GM18508 (cell line): ENCODE measurements at regions not wholly inside any gene's neighbourhood (a gene's known extent, or its start where the extent isn't known, plus 50 kb on each side); places are given as distances from the start of the nearest gene placed in this dataset.
"Not testable (repeated sequence)": the region's sequence is repeated elsewhere in the genome, so short reads cannot be mapped to it uniquely, and the experiment has no call there.

Source experiments
- ATAC-seq: cut with Tn5 transposase; IDR thresholded peaks from one replicate; pipeline ENCODE4 v1.9.1; 2021; ENCODE audit warnings: moderate number of reproducible peaks; ENCODE audit not compliant: insufficient read depth, unreplicated experiment

GRCh38 chr7:10779465-10780399, 193.9 kb upstream of the PHF14 start:
- ATAC-seq: no peak

- no peak for ATAC-seq
These were observed 193.3 kb upstream of the PHF14 start for GRCh38 chr7:10780400-10780747.

- not testable (repeated sequence) for ATAC-seq
These were observed 186.7 kb upstream of the PHF14 start for GRCh38 chr7:10786976-10787375.

- no peak for ATAC-seq
These were observed 184.5 kb upstream of the PHF14 start for GRCh38 chr7:10789170-10789569.

GRCh38 chr7:10790910-10791309, 182.8 kb upstream of the PHF14 start:
- ATAC-seq: no peak

GRCh38 chr7:10793995-10794775, 179.5 kb upstream of the PHF14 start:
- ATAC-seq: no peak

- ATAC-seq: no peak
These were observed 176.5 kb upstream of the PHF14 start for GRCh38 chr7:10797157-10797556.

- ATAC-seq: no peak
These were observed 175.6 kb upstream of the PHF14 start for GRCh38 chr7:10798044-10798443.

GRCh38 chr7:10799475-10799874, 174.2 kb upstream of the PHF14 start:
- ATAC-seq: no peak

GRCh38 chr7:10802011-10802410, 171.7 kb upstream of the PHF14 start:
- no peak for ATAC-seq

- no peak for ATAC-seq
These were observed 171.1 kb upstream of the PHF14 start for GRCh38 chr7:10802526-10802925.

GRCh38 chr7:10803720-10804119, 170.0 kb upstream of the PHF14 start:
- ATAC-seq: no peak

GRCh38 chr7:10804770-10805169, 168.9 kb upstream of the PHF14 start:
- ATAC-seq: no peak

- no peak for ATAC-seq
These were observed 158.1 kb upstream of the PHF14 start for GRCh38 chr7:10815546-10815945.

GRCh38 chr7:10821156-10821555, 152.5 kb upstream of the PHF14 start:
- ATAC-seq: no peak

- ATAC-seq: no peak
These were observed 149.5 kb upstream of the PHF14 start for GRCh38 chr7:10824154-10824553.

GRCh38 chr7:10838228-10838627, 135.4 kb upstream of the PHF14 start:
- ATAC-seq: no peak

- no peak for ATAC-seq
These were observed 128.4 kb upstream of the PHF14 start for GRCh38 chr7:10845225-10845624.

- ATAC-seq: no peak
These were observed 118.1 kb upstream of the PHF14 start for GRCh38 chr7:10855583-10855982.

- no peak for ATAC-seq
These were observed 113.2 kb upstream of the PHF14 start for GRCh38 chr7:10860516-10860915.

GRCh38 chr7:10863476-10863875, 110.2 kb upstream of the PHF14 start:
- no peak for ATAC-seq
